Epithelial cell of esophagus (primary cell): ENCODE measurements at regions not wholly inside any gene's neighbourhood (a gene's known extent, or its start where the extent isn't known, plus 50 kb on each side); places are given as distances from the start of the nearest gene placed in this dataset.

Experiments used
- DNase-seq: peaks from one replicate; pipeline ENCODE4 v3.0.0; 2010; ENCODE audit warnings: low read depth
- H3K4me3 ChIP-seq: 2 replicates; pipeline ENCODE4 v1.5.1; 2011; ENCODE audit warnings: mild to moderate bottlenecking, low read length, control low read depth
- CTCF ChIP-seq: IDR thresholded peaks from 2 replicates; pipeline ENCODE4 v1.5.1; 2011; ENCODE audit warnings: low read depth, mild to moderate bottlenecking, low read length, control low read depth, inconsistent platforms; ENCODE audit not compliant: insufficient read depth; ENCODE audit errors: missing control alignments

- no peak for TF ChIP-seq CTCF
These were observed 133.6 kb downstream of the P2RY1 start for GRCh38 chr3:152968388-152969024.

GRCh38 chr3:152969557-152970300 is 134.8 kb downstream of the P2RY1 start:
- H3K4me3 ChIP-seq, result no peak overlapping the region
- no peak for TF ChIP-seq CTCF
- peak; percentile 89 for DNase-seq

More at GRCh38 chr3:152968388-152969024, 133.6 kb downstream of the P2RY1 start:
- no peak overlapping the region for H3K4me3 ChIP-seq
- peak; percentile 67 for DNase-seq

- TF ChIP-seq CTCF, result no peak
- peak; percentile 78 for DNase-seq
- no peak overlapping the region for H3K4me3 ChIP-seq
These were observed 135.9 kb downstream of the P2RY1 start for GRCh38 chr3:152970851-152971250.

GRCh38 chr3:152971880-152972279 is 136.9 kb downstream of the P2RY1 start:
- no peak for DNase-seq

GRCh38 chr3:152973575-152973974 is 138.6 kb downstream of the P2RY1 start:
- no peak for TF ChIP-seq CTCF
- DNase-seq, result peak; percentile 9
- no peak overlapping the region for H3K4me3 ChIP-seq

More at GRCh38 chr3:152971880-152972279, 136.9 kb downstream of the P2RY1 start:
- TF ChIP-seq CTCF, result no peak
- H3K4me3 ChIP-seq, result no peak overlapping the region

GRCh38 chr3:152976239-152976638 is 141.3 kb downstream of the P2RY1 start:
- no peak overlapping the region for H3K4me3 ChIP-seq
- no peak for TF ChIP-seq CTCF
- no peak for DNase-seq
